ENCODE measurements at regions not wholly inside any gene's neighbourhood (a gene's known extent, or its start where the extent isn't known, plus 50 kb on each side); places are given as distances from the start of the nearest gene placed in this dataset.

DNA sequence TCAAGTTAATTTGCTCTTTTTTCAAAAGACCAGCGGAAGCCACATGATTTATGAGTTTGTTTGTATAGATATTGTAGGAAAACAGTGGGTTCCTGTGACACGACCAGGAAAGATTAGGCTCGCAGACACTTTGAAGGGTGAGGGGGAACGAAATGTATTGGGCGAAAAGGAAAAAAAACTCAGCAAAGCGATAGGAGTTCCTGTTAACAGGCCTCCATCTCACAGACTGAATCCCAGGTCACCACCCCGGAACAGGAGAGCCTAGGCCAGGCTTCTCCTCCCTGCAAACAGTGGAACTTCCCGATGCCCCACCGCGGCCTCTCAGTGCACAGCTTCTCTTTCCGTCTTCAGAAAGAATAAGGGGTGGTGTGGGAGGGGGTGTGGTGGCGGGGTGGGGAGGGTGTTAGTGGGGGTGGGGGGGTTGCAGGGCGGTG, 181.8 kb upstream of the GPRIN3 start:
- Histone ChIP-seq H4K20me1 (ENCODE audit: insufficient read depth) (no peaks in the 10 kb centered on the region), H2AFZ (no peak overlapping the region), H3K27ac (no peak overlapping the region), H3K27me3 (ENCODE audit: insufficient read depth, low read depth) (no peaks in the 10 kb centered on the region), H3K9me2 (ENCODE audit: insufficient read depth) (no peaks in the 10 kb centered on the region; the same call in 1 of the 2 replicates), H3K4me3 (no peak overlapping the region), H3K79me2 (ENCODE audit: low read depth) (no peaks in the 10 kb centered on the region), H3K4me1 (replicated peaks; ENCODE audit: insufficient read depth) (no peaks in the 10 kb centered on the region), H3F3A (ENCODE audit: insufficient read depth, low read depth) (no peaks in the 10 kb centered on the region), H3K4me2 (no peak overlapping the region), H3K9me3 (ENCODE audit: insufficient read depth, low read depth) (no peaks in the 10 kb centered on the region), H3K36me3 (ENCODE audit: low read depth) (no peaks in the 10 kb centered on the region)
- no peak for DNase-seq
- POLR2A ChIA-PET (ENCODE audit: unreplicated experiment) = no interaction called here
- CTCF ChIA-PET = no interaction called here
- BruUV-seq (replicated peaks) = no TSS peak
- intact Hi-C loops (cut with micrococcal nuclease; ENCODE audit: unreplicated experiment) = loop anchor here (5.0 to 10.0 kb wide), 3 partner anchors 165 to 805 kb away; no protein-coding TSS in a partner anchor
- TF ChIP-seq, protein P1, sequence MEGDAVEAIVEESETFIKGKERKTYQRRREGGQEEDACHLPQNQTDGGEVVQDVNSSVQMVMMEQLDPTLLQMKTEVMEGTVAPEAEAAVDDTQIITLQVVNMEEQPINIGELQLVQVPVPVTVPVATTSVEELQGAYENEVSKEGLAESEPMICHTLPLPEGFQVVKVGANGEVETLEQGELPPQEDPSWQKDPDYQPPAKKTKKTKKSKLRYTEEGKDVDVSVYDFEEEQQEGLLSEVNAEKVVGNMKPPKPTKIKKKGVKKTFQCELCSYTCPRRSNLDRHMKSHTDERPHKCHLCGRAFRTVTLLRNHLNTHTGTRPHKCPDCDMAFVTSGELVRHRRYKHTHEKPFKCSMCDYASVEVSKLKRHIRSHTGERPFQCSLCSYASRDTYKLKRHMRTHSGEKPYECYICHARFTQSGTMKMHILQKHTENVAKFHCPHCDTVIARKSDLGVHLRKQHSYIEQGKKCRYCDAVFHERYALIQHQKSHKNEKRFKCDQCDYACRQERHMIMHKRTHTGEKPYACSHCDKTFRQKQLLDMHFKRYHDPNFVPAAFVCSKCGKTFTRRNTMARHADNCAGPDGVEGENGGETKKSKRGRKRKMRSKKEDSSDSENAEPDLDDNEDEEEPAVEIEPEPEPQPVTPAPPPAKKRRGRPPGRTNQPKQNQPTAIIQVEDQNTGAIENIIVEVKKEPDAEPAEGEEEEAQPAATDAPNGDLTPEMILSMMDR (conservative IDR thresholded peaks at IDR 0.05) = no peak
- no peak for TF ChIP-seq EZH2 (IDR thresholded peaks at IDR 0.05; ENCODE audit: low read depth)

DNA sequence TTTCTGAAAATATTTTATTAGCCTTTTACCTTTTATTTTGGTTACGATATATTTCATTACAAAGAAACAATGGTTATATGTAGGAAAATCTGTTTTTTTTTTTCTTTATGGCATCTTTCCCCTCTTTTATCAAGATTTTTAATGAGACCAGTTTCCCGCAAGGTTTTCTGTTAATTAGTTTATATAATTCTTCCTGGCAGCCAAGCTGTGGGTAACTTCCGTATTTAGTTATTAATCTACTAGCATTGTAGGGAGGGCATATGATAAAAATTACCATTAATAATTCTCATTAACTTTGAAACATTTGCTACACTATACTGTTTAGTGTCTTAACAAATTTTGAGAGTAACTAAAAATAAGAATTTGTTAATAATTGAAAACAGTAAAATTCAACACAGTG, 181.1 kb upstream of the GPRIN3 start:
- ChIA-PET POLR2A (ENCODE audit: unreplicated experiment) (no interaction called here), CTCF (no interaction called here)
- H3K27me3 ChIP-seq (ENCODE audit: insufficient read depth, low read depth) = no peaks in the 10 kb centered on the region
- intact Hi-C loops (cut with micrococcal nuclease; ENCODE audit: unreplicated experiment) = loop anchor here (5.0 to 10.0 kb wide), 3 partner anchors 166 to 806 kb away; no protein-coding TSS in a partner anchor
- no peaks in the 10 kb centered on the region for H3F3A ChIP-seq (ENCODE audit: insufficient read depth, low read depth)
- no peaks in the 10 kb centered on the region for H3K9me3 ChIP-seq (ENCODE audit: insufficient read depth, low read depth)
- no peaks in the 10 kb centered on the region for H3K9me2 ChIP-seq (ENCODE audit: insufficient read depth)
- H3K79me2 ChIP-seq (ENCODE audit: low read depth) = no peaks in the 10 kb centered on the region
- H3K4me1 ChIP-seq (replicated peaks; ENCODE audit: insufficient read depth) = no peaks in the 10 kb centered on the region
- DNase-seq = no peak
- no peak overlapping the region for H3K27ac ChIP-seq
- H4K20me1 ChIP-seq (ENCODE audit: insufficient read depth) = no peaks in the 10 kb centered on the region
- no peak overlapping the region for H3K4me2 ChIP-seq
- no peaks in the 10 kb centered on the region for H3K36me3 ChIP-seq (ENCODE audit: low read depth)
- TF ChIP-seq, protein P1 (conservative IDR thresholded peaks at IDR 0.05) = no peak
- TF ChIP-seq EZH2 (IDR thresholded peaks at IDR 0.05; ENCODE audit: low read depth) = no peak
- no TSS peak for BruUV-seq (replicated peaks)
- H2AFZ ChIP-seq = no peak overlapping the region
- H3K4me3 ChIP-seq = no peak overlapping the region

DNA sequence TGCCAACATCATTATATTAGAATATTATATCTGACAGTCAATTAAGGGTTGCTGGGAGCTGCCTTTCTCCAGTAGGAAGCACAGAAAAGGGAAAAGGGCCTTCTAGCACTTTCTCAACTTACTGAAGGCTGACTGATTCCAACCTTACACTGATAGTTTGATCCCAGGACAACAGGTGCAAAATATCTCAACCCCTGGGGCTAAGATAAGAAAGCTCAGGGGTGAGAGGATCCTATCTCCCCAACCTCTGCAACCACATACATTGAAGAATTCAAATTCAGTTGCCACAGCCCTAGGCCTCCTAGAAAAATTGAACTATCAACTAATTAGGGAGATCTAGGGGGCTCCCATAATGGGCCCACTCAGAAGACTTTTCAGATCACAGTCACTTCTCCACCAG, 179.1 kb upstream of the GPRIN3 start:
- intact Hi-C loops (cut with micrococcal nuclease; ENCODE audit: unreplicated experiment) = loop anchor here (5.0 to 10.0 kb wide), 3 partner anchors 168 to 808 kb away; no protein-coding TSS in a partner anchor
- no peak for DNase-seq
- Histone ChIP-seq H2AFZ (no peak overlapping the region), H3K4me3 (no peak overlapping the region), H3K27me3 (ENCODE audit: insufficient read depth, low read depth) (no peaks in the 10 kb centered on the region), H3K27ac (no peak overlapping the region), H3K9me2 (ENCODE audit: insufficient read depth) (no peaks in the 10 kb centered on the region), H3K9me3 (ENCODE audit: insufficient read depth, low read depth) (no peaks in the 10 kb centered on the region), H3K4me2 (no peak overlapping the region), H3K36me3 (ENCODE audit: low read depth) (no peaks in the 10 kb centered on the region), H4K20me1 (ENCODE audit: insufficient read depth) (no peaks in the 10 kb centered on the region), H3F3A (ENCODE audit: insufficient read depth, low read depth) (no peaks in the 10 kb centered on the region), H3K4me1 (replicated peaks; ENCODE audit: insufficient read depth) (no peaks in the 10 kb centered on the region), H3K79me2 (ENCODE audit: low read depth) (no peaks in the 10 kb centered on the region)
- POLR2A ChIA-PET (ENCODE audit: unreplicated experiment) = no interaction called here
- no peak for TF ChIP-seq EZH2 (IDR thresholded peaks at IDR 0.05; ENCODE audit: low read depth)
- TF ChIP-seq, protein P1 (conservative IDR thresholded peaks at IDR 0.05) = no peak
- no TSS peak for BruUV-seq (replicated peaks)
- CTCF ChIA-PET = no interaction called here
